Anterior cingulate cortex (tissue), 58 donors: ENCODE measurements at regions not wholly inside any gene's neighbourhood (a gene's known extent, or its start where the extent isn't known, plus 50 kb on each side); places are given as distances from the start of the nearest gene placed in this dataset.
"Not testable (repeated sequence)": the region's sequence is repeated elsewhere in the genome, so short reads cannot be mapped to it uniquely, and the experiment has no call there.

Source experiments
- DNase-seq, 58 donors: peaks; one replicate each; lab custom pipeline; 2025; lab: John Stamatoyannopoulos, UW

GRCh38 chr1:184823080-184823479, 68.4 kb upstream of the EDEM3 start:
- DNase-seq: no peak

- DNase-seq: no peak
Measured at GRCh38 chr1:184822267-184822666, 67.6 kb upstream of the EDEM3 start.

GRCh38 chr1:184821658-184822057, 67.0 kb upstream of the EDEM3 start:
- DNase-seq: no peak

GRCh38 chr1:184820956-184821355, 66.3 kb upstream of the EDEM3 start:
- no peak for DNase-seq

- DNase-seq: no peak
Measured at GRCh38 chr1:184820218-184820750, 65.6 kb upstream of the EDEM3 start.

GRCh38 chr1:184818646-184819045, 64.0 kb upstream of the EDEM3 start:
- no peak for DNase-seq

GRCh38 chr1:184817003-184817402, 62.3 kb upstream of the EDEM3 start:
- DNase-seq: not testable (repeated sequence)

- no peak for DNase-seq
Measured at GRCh38 chr1:184813528-184814089, 59.0 kb upstream of the EDEM3 start.

- DNase-seq: no peak
Measured at GRCh38 chr1:184811439-184812111, 56.9 kb upstream of the EDEM3 start.

- no peak for DNase-seq
Measured at GRCh38 chr1:184810735-184811343, 56.2 kb upstream of the EDEM3 start.

- DNase-seq: peak in 1 of 58 donors; percentile 7
Measured at GRCh38 chr1:184806296-184806721, 51.7 kb upstream of the EDEM3 start.

GRCh38 chr1:184805667-184806295, 51.1 kb upstream of the EDEM3 start:
- peak in 56 of 58 donors; percentile 25 to 94 (median 77) for DNase-seq
